HG02642 (cell line): ENCODE measurements at regions not wholly inside any gene's neighbourhood (a gene's known extent, or its start where the extent isn't known, plus 50 kb on each side); places are given as distances from the start of the nearest gene placed in this dataset.

ENCODE experiments used
- ATAC-seq: cut with Tn5 transposase; IDR thresholded peaks from one replicate; pipeline ENCODE4 v1.9.1; 2021; ENCODE audit warnings: mild to moderate bottlenecking; ENCODE audit not compliant: unreplicated experiment, poor library complexity

GRCh38 chr4:121448231-121448630, 67.4 kb upstream of the QRFPR start:
- ATAC-seq, result no peak

GRCh38 chr4:121439669-121440068, 58.9 kb upstream of the QRFPR start:
- ATAC-seq, result no peak
